ENCODE measurements at regions not wholly inside any gene's neighbourhood (a gene's known extent, or its start where the extent isn't known, plus 50 kb on each side); places are given as distances from the start of the nearest gene placed in this dataset.

DNA sequence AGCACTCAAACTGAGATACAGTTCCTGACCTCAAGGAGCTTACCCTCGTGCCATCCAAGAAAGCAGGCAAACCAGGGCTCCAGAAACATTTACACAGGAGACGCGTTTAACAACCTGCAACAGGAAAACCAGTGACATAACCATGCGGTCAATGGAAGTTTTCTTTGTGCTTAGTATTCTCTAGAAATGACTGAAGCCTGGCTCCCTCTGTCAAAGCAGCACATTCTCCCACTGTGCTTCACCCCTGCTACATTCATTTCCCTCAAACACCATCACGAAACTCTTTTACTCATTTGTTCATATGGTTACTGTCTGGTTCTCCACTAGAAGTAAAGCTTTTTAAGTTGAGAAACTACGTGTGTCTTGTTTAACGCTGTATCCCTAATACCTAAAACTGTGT, 161.3 kb upstream of the CCND2 start:
- Histone ChIP-seq H3K4me1 (no peaks in the 10 kb centered on the region), H3K27ac (no peak overlapping the region), H3K9me3 (no peaks in the 10 kb centered on the region), H3K4me3 (no peak overlapping the region), H3K36me3 (no peaks in the 10 kb centered on the region), H3K27me3 (no peaks in the 10 kb centered on the region)
- FAIRE-seq (no peak), ATAC-seq (no peak), DNase-seq (no peak)
- TF ChIP-seq, protein P1, sequence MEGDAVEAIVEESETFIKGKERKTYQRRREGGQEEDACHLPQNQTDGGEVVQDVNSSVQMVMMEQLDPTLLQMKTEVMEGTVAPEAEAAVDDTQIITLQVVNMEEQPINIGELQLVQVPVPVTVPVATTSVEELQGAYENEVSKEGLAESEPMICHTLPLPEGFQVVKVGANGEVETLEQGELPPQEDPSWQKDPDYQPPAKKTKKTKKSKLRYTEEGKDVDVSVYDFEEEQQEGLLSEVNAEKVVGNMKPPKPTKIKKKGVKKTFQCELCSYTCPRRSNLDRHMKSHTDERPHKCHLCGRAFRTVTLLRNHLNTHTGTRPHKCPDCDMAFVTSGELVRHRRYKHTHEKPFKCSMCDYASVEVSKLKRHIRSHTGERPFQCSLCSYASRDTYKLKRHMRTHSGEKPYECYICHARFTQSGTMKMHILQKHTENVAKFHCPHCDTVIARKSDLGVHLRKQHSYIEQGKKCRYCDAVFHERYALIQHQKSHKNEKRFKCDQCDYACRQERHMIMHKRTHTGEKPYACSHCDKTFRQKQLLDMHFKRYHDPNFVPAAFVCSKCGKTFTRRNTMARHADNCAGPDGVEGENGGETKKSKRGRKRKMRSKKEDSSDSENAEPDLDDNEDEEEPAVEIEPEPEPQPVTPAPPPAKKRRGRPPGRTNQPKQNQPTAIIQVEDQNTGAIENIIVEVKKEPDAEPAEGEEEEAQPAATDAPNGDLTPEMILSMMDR (IDR thresholded peaks at IDR 0.05): no peak
- 90% methylated on average over 7 of the region's 7 CpGs for WGBS, 2 donors
- intact Hi-C loops (cut with DNase I): no loop called here

DNA sequence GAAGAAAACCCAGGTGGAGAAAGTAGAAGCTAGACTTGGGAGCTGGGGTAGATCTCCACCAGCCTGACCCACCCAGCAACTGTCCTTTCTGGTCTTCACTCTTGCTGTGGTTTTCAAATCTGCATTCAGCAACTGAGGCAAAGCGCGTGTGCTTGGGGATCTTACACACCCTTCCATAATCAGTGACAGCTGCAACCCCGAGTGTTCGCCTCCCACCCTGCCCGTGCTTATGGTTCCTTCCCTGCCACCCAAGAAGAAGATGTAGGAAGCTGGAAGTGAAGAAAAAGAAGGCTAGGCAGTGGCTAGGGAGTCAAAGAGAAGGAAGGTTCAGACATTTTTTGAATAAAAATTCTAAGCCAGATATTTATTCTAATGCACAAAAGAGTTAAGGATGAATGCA, 162.6 kb upstream of the CCND2 start:
- intact Hi-C loops (cut with DNase I): no loop called here
- Histone ChIP-seq H3K27ac (no peak overlapping the region), H3K27me3 (no peaks in the 10 kb centered on the region), H3K4me1 (no peaks in the 10 kb centered on the region), H3K4me3 (no peak overlapping the region), H3K9me3 (no peaks in the 10 kb centered on the region), H3K36me3 (no peaks in the 10 kb centered on the region)
- ATAC-seq: no peak
- FAIRE-seq: no peak
- DNase-seq: no peak
- 95 to 97% methylated on average over 5 of the region's 5 CpGs for WGBS, 2 donors
- TF ChIP-seq, protein P1 (IDR thresholded peaks at IDR 0.05): no peak

- no peaks in the 10 kb centered on the region for H3K27me3 ChIP-seq
These were observed 163.7 kb upstream of the CCND2 start for GRCh38 chr12:4109826-4110225.

GRCh38 chr12:4108803-4109345, 164.7 kb upstream of the CCND2 start:
- Histone ChIP-seq H3K27me3 (no peaks in the 10 kb centered on the region), H3K4me1 (no peaks in the 10 kb centered on the region), H3K4me3 (no peak overlapping the region), H3K9me3 (no peaks in the 10 kb centered on the region), H3K36me3 (no peaks in the 10 kb centered on the region), H3K27ac (no peak overlapping the region)
- FAIRE-seq (no peak), ATAC-seq (no peak), DNase-seq (no peak)
- 90 to 92% methylated on average over 5 of the region's 5 CpGs for WGBS, 2 donors
- TF ChIP-seq, protein P1 (IDR thresholded peaks at IDR 0.05): no peak
- intact Hi-C loops (cut with DNase I): no loop called here

More at GRCh38 chr12:4109826-4110225, 163.7 kb upstream of the CCND2 start:
- FAIRE-seq: no peak
- DNase-seq: no peak
- Histone ChIP-seq H3K36me3 (no peaks in the 10 kb centered on the region), H3K4me1 (no peaks in the 10 kb centered on the region), H3K9me3 (no peaks in the 10 kb centered on the region), H3K4me3 (no peak overlapping the region), H3K27ac (no peak overlapping the region)
- ATAC-seq: no peak
- TF ChIP-seq, protein P1 (IDR thresholded peaks at IDR 0.05): no peak
- intact Hi-C loops (cut with DNase I): no loop called here
- WGBS, 2 donors: 90 to 96% methylated on average over 5 of the region's 5 CpGs

- intact Hi-C loops (cut with DNase I): no loop called here
- H3K27me3 ChIP-seq: no peaks in the 10 kb centered on the region
- no peaks in the 10 kb centered on the region for H3K9me3 ChIP-seq
- FAIRE-seq (no peak), DNase-seq (no peak), ATAC-seq (no peak)
- WGBS, 2 donors: 92 to 93% methylated on average over 9 of the region's 9 CpGs
- H3K4me3 ChIP-seq: no peak overlapping the region
- no peaks in the 10 kb centered on the region for H3K4me1 ChIP-seq
- H3K36me3 ChIP-seq: no peaks in the 10 kb centered on the region
- TF ChIP-seq, protein P1 (IDR thresholded peaks at IDR 0.05): no peak
- no peak overlapping the region for H3K27ac ChIP-seq
These were observed 165.5 kb upstream of the CCND2 start for GRCh38 chr12:4107911-4108697.

Data from pancreas (tissue), 10 donors.